ENCODE measurements at regions not wholly inside any gene's neighbourhood (a gene's known extent, or its start where the extent isn't known, plus 50 kb on each side); places are given as distances from the start of the nearest gene placed in this dataset.

GRCh38 chr2:53429901-53430300, 337.7 kb upstream of the CHAC2 start:
- no peak for TF ChIP-seq CTCF (IDR thresholded peaks at IDR 0.05)
- no peak for TF ChIP-seq POLR2A (IDR thresholded peaks at IDR 0.05)

Data from right lobe of liver (tissue), 4 donors.